Smooth muscle cell (in vitro differentiated cells): ENCODE measurements at regions not wholly inside any gene's neighbourhood (a gene's known extent, or its start where the extent isn't known, plus 50 kb on each side); places are given as distances from the start of the nearest gene placed in this dataset.

Experiments
- DNase-seq: peaks from one replicate; lab custom pipeline; 2025; ENCODE audit not compliant: unreplicated experiment; lab: John Stamatoyannopoulos, UW
- H2AFZ ChIP-seq: fragments of 200-600 bp; sonication (generic); 2 replicates; pipeline ENCODE4 v1.6.0; 2016; ENCODE audit warnings: antibody characterized with exemption, low read depth, mild to moderate bottlenecking
- H3F3A ChIP-seq: fragments of 200-600 bp; sonication (generic); 2 replicates; pipeline ENCODE4 v1.6.0; 2017; ENCODE audit warnings: antibody characterized with exemption, low read depth
- H3K27ac ChIP-seq: fragments of 200-600 bp; sonication (generic); 2 replicates; pipeline ENCODE4 v1.5.1; 2016; ENCODE audit warnings: low read depth, mild to moderate bottlenecking
- H3K27me3 ChIP-seq: fragments of 200-600 bp; sonication (generic); 2 replicates; pipeline ENCODE4 v1.6.1; 2016; ENCODE audit warnings: low read depth, mild to moderate bottlenecking
- H3K36me3 ChIP-seq: fragments of 200-600 bp; sonication (generic); 2 replicates; pipeline ENCODE4 v1.5.1; 2016; ENCODE audit warnings: low read depth
- H3K4me1 ChIP-seq: fragments of 200-600 bp; sonication (generic); 2 replicates; pipeline ENCODE4 v1.5.1; 2016; ENCODE audit warnings: low read depth
- H3K4me2 ChIP-seq: fragments of 200-600 bp; sonication (generic); 2 replicates; pipeline ENCODE4 v1.6.0; 2016; ENCODE audit warnings: mild to moderate bottlenecking
- H3K4me3 ChIP-seq: fragments of 200-600 bp; sonication (generic); 2 replicates; pipeline ENCODE4 v1.5.1; 2016; ENCODE audit warnings: mild to moderate bottlenecking
- H3K79me2 ChIP-seq: fragments of 200-600 bp; sonication (generic); 2 replicates; pipeline ENCODE4 v1.6.0; 2016; ENCODE audit warnings: low read depth, mild to moderate bottlenecking
- H3K9ac ChIP-seq: fragments of 200-600 bp; sonication (generic); 2 replicates; pipeline ENCODE4 v1.6.0; 2016; ENCODE audit warnings: low read depth
- H3K9me3 ChIP-seq: fragments of 200-600 bp; sonication (generic); replicated peaks from 2 replicates; pipeline ENCODE4 v1.5.1; 2016; ENCODE audit warnings: low read depth
- H4K20me1 ChIP-seq: fragments of 200-600 bp; sonication (generic); 2 replicates; pipeline ENCODE4 v1.6.0; 2016; ENCODE audit warnings: low read depth
- CTCF ChIP-seq: fragments of 200-600 bp; sonication (generic); IDR thresholded peaks from 2 replicates; pipeline ENCODE4 v1.5.1; 2017; ENCODE audit warnings: borderline replicate concordance, mild to moderate bottlenecking, antibody characterized with exemption; ENCODE audit not compliant: insufficient read depth, poor library complexity, severe bottlenecking
- WGBS: methylation state at CpG from one replicate; pipeline ENCODE4 v1.1.7; 2016; ENCODE audit warnings: low lambda C conversion rate; 5-methylcytosine and 5-hydroxymethylcytosine counted together

- Histone ChIP-seq H3K9me3 (no peaks in the 10 kb centered on the region), H3K9ac (no peak overlapping the region), H3F3A (no peaks in the 10 kb centered on the region), H3K4me3 (no peak overlapping the region), H3K4me1 (no peaks in the 10 kb centered on the region), H3K79me2 (no peaks in the 10 kb centered on the region), H2AFZ (no peak overlapping the region), H3K27me3 (no peaks in the 10 kb centered on the region), H3K4me2 (no peak overlapping the region), H3K27ac (no peak overlapping the region), H4K20me1 (no peaks in the 10 kb centered on the region), H3K36me3 (no peaks in the 10 kb centered on the region)
- no peak for DNase-seq
- no CpG with 5 or more reads among the region's 1 CpG for WGBS
- no peak for TF ChIP-seq CTCF
Measured at GRCh38 chr4:28256295-28256694, 1395.7 kb downstream of the STIM2 start.

- Histone ChIP-seq H3K36me3 (no peaks in the 10 kb centered on the region), H3K9ac (no peak overlapping the region), H3K27ac (no peak overlapping the region), H3K9me3 (no peaks in the 10 kb centered on the region), H3K4me3 (no peak overlapping the region), H3F3A (no peaks in the 10 kb centered on the region), H2AFZ (no peak overlapping the region), H3K27me3 (no peaks in the 10 kb centered on the region), H4K20me1 (no peaks in the 10 kb centered on the region), H3K4me1 (no peaks in the 10 kb centered on the region), H3K4me2 (no peak overlapping the region), H3K79me2 (no peaks in the 10 kb centered on the region)
- WGBS, result 93% methylated on average over 1 of the region's 1 CpG
- no peak for TF ChIP-seq CTCF
- no peak for DNase-seq
Measured at GRCh38 chr4:28259951-28260350, 1399.3 kb downstream of the STIM2 start.

GRCh38 chr4:28267166-28267565 is 1406.5 kb downstream of the STIM2 start:
- Histone ChIP-seq H3K4me3 (no peak overlapping the region), H3K9me3 (no peaks in the 10 kb centered on the region), H3F3A (no peaks in the 10 kb centered on the region), H3K4me2 (no peak overlapping the region), H3K4me1 (no peaks in the 10 kb centered on the region), H3K27me3 (no peaks in the 10 kb centered on the region), H4K20me1 (no peaks in the 10 kb centered on the region), H3K36me3 (no peaks in the 10 kb centered on the region), H3K27ac (no peak overlapping the region), H3K9ac (no peak overlapping the region), H3K79me2 (no peaks in the 10 kb centered on the region), H2AFZ (no peak overlapping the region)
- no peak for TF ChIP-seq CTCF
- 95% methylated on average over 1 of the region's 1 CpG for WGBS
- DNase-seq, result no peak

- 89% methylated on average over 2 of the region's 2 CpGs for WGBS
- H3K9me3 ChIP-seq, result no peaks in the 10 kb centered on the region
- TF ChIP-seq CTCF, result no peak
- H3K27ac ChIP-seq, result no peak overlapping the region
- H3K4me1 ChIP-seq, result no peaks in the 10 kb centered on the region
- no peak for DNase-seq
- H4K20me1 ChIP-seq, result no peaks in the 10 kb centered on the region
- no peaks in the 10 kb centered on the region for H3F3A ChIP-seq
- H2AFZ ChIP-seq, result no peak overlapping the region
- no peak overlapping the region for H3K4me3 ChIP-seq
- H3K36me3 ChIP-seq, result no peaks in the 10 kb centered on the region
- no peak overlapping the region for H3K9ac ChIP-seq
- no peaks in the 10 kb centered on the region for H3K27me3 ChIP-seq
- no peak overlapping the region for H3K4me2 ChIP-seq
- no peaks in the 10 kb centered on the region for H3K79me2 ChIP-seq
Measured at GRCh38 chr4:28269426-28269825, 1408.8 kb downstream of the STIM2 start.
